Activated CD4-positive, alpha-beta memory T cell treated with anti-CD3 and anti-CD28 coated beads, Interleukin-2, amount 10 ng/mL, durations not matched to agents 7 days and 5 days (primary cell): ENCODE measurements at regions not wholly inside any gene's neighbourhood (a gene's known extent, or its start where the extent isn't known, plus 50 kb on each side); places are given as distances from the start of the nearest gene placed in this dataset.
"Not testable (repeated sequence)": the region's sequence is repeated elsewhere in the genome, so short reads cannot be mapped to it uniquely, and the experiment has no call there.

Source experiments
- CTCF ChIA-PET: fragments of 350-600 bp; sonication (Branson Sonifier 250); formaldehyde crosslinking; loops from one replicate; lab custom pipeline; 2021; ENCODE audit warnings: antibody characterized with exemption, inconsistent platforms; lab: Charles Lee
- POLR2A ChIA-PET: fragments of 350-600 bp; sonication (Branson Sonifier 250); formaldehyde crosslinking; loops from one replicate; lab custom pipeline; 2021; ENCODE audit warnings: antibody characterized with exemption; lab: Charles Lee
- DNase-seq: peaks from one replicate; pipeline ENCODE4 v3.0.0-alpha.2; 2020
- H3K27ac Mint-ChIP-seq: one replicate; pipeline ENCODE4 v1.8.0; 2021; ENCODE audit warnings: mild to moderate bottlenecking, mixed read lengths
- H3K27me3 Mint-ChIP-seq: one replicate; pipeline ENCODE4 v1.8.0; 2021; ENCODE audit warnings: mixed read lengths
- H3K36me3 Mint-ChIP-seq: one replicate; pipeline ENCODE4 v1.8.0; 2021; ENCODE audit warnings: low read depth, mixed read lengths
- H3K4me1 Mint-ChIP-seq: one replicate; pipeline ENCODE4 v1.8.0; 2021; ENCODE audit warnings: mixed read lengths
- H3K4me3 Mint-ChIP-seq: one replicate; pipeline ENCODE4 v1.8.0; 2021; ENCODE audit warnings: mild to moderate bottlenecking, mixed read lengths
- H3K9me3 Mint-ChIP-seq: one replicate; pipeline ENCODE4 v1.8.0; 2021; ENCODE audit warnings: mixed read lengths

DNA sequence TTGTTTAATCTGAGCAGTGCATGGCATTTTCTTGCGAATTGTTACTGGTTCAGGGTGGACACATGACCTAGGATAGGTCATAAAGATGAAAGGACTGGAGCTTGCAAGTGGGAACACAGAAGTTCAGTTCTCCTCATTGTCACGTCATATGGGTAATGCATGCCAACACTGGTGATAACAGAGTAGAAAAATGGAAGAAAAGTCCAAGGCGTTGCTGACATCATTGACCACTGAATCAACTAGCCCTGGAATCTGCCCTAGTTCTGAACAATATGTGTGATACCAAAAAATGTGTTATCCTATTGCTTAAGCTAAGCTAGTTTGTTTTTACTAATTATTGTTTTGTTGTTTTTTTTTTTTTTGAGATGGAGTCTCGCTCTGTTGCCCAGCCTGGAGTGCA, 234.2 kb upstream of the MAF start:
- Mint-ChIP-seq H3K36me3 (no peaks in the 10 kb centered on the region), H3K27ac (no peak overlapping the region), H3K4me3 (no peak overlapping the region), H3K27me3 (peaks cover 5% of the 10 kb centered on the region), H3K9me3 (no peaks in the 10 kb centered on the region), H3K4me1 (no peaks in the 10 kb centered on the region)
- DNase-seq, result no peak
- POLR2A ChIA-PET, result no interaction called here
- CTCF ChIA-PET, result no interaction called here

GRCh38 chr16:79834003-79834402, 233.5 kb upstream of the MAF start:
- H3K4me3 Mint-ChIP-seq, H3K27ac Mint-ChIP-seq, H3K9me3 Mint-ChIP-seq, POLR2A ChIA-PET, H3K36me3 Mint-ChIP-seq, H3K4me1 Mint-ChIP-seq, CTCF ChIA-PET, H3K27me3 Mint-ChIP-seq, DNase-seq: not testable (repeated sequence)

DNA sequence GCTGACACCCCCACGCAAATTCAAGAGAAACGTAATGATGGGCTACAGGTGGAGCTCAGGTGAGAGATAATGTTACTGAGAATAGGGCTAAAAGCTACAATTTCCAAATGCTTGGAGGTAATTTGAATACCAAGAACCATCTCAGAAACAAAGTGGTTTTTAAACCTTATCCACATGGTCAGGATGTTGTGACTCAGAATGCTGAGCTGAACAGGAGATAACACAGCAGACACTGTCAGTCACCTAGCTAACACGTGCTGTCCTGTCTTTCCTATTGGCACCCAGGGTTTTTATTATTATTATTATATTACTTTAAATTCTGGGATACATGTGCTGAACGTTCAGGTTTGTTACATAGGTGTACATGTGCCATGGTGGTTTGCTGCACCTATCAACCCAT, 233.0 kb upstream of the MAF start:
- CTCF ChIA-PET, result no interaction called here
- no peaks in the 10 kb centered on the region for H3K36me3 Mint-ChIP-seq
- no peak overlapping the region for H3K27ac Mint-ChIP-seq
- POLR2A ChIA-PET, result interaction anchor here (1.1 kb wide), 1 partner anchor 12 kb away, joined by 3 read pairs; no protein-coding TSS in a partner anchor
- peaks cover 9% of the 10 kb centered on the region for H3K27me3 Mint-ChIP-seq
- H3K4me1 Mint-ChIP-seq, result no peaks in the 10 kb centered on the region
- DNase-seq, result no peak
- H3K9me3 Mint-ChIP-seq, result no peaks in the 10 kb centered on the region
- no peak overlapping the region for H3K4me3 Mint-ChIP-seq

GRCh38 chr16:79826732-79827475, 226.4 kb upstream of the MAF start:
- POLR2A ChIA-PET, result no interaction called here
- CTCF ChIA-PET, result no interaction called here

DNA sequence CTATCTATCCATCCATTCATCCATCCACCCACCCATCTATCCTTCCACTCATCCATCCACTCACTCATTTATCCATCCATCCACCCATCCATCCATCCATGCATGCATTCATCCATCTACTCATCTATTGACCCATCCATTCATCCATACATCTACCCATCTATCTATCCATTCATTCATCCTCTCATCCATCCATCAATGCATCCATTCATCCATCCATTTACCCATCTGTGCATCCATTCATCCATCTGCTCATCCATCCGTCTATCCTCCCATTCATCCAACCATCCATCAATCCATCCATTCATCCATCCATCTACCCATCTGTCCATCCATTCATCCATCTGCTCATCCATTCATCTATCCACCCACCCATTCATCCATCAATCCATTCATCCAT, 224.5 kb upstream of the MAF start:
- no peak for DNase-seq
- H3K27ac Mint-ChIP-seq, result no peak overlapping the region
- H3K4me3 Mint-ChIP-seq, result no peak overlapping the region

More at GRCh38 chr16:79826732-79827475, 226.4 kb upstream of the MAF start:
- H3K4me1 Mint-ChIP-seq, result no peaks in the 10 kb centered on the region
- peaks cover 20% of the 10 kb centered on the region for H3K27me3 Mint-ChIP-seq
- DNase-seq, result no peak
- H3K27ac Mint-ChIP-seq, result no peak overlapping the region
- H3K4me3 Mint-ChIP-seq, result no peak overlapping the region
- H3K36me3 Mint-ChIP-seq, result no peaks in the 10 kb centered on the region
- no peaks in the 10 kb centered on the region for H3K9me3 Mint-ChIP-seq

GRCh38 chr16:79823639-79824038, 223.1 kb upstream of the MAF start:
- CTCF ChIA-PET, result no interaction called here
- Mint-ChIP-seq H3K27me3 (peaks cover 19% of the 10 kb centered on the region), H3K4me3 (no peak overlapping the region), H3K4me1 (no peaks in the 10 kb centered on the region), H3K27ac (no peak overlapping the region), H3K9me3 (no peaks in the 10 kb centered on the region), H3K36me3 (no peaks in the 10 kb centered on the region)
- POLR2A ChIA-PET, result no interaction called here
- no peak for DNase-seq

More for the DNA sequence above, 224.5 kb upstream of the MAF start:
- ChIA-PET CTCF (no interaction called here), POLR2A (no interaction called here)
- H3K36me3 Mint-ChIP-seq, result no peaks in the 10 kb centered on the region
- H3K9me3 Mint-ChIP-seq, result no peaks in the 10 kb centered on the region
- no peaks in the 10 kb centered on the region for H3K4me1 Mint-ChIP-seq
- peaks cover 21% of the 10 kb centered on the region for H3K27me3 Mint-ChIP-seq

GRCh38 chr16:79821911-79822310, 221.4 kb upstream of the MAF start:
- Mint-ChIP-seq H3K4me3 (no peak overlapping the region), H3K9me3 (no peaks in the 10 kb centered on the region), H3K27ac (no peak overlapping the region), H3K4me1 (no peaks in the 10 kb centered on the region), H3K27me3 (peaks cover 19% of the 10 kb centered on the region), H3K36me3 (no peaks in the 10 kb centered on the region)
- ChIA-PET POLR2A (no interaction called here), CTCF (no interaction called here)
- DNase-seq, result no peak

DNA sequence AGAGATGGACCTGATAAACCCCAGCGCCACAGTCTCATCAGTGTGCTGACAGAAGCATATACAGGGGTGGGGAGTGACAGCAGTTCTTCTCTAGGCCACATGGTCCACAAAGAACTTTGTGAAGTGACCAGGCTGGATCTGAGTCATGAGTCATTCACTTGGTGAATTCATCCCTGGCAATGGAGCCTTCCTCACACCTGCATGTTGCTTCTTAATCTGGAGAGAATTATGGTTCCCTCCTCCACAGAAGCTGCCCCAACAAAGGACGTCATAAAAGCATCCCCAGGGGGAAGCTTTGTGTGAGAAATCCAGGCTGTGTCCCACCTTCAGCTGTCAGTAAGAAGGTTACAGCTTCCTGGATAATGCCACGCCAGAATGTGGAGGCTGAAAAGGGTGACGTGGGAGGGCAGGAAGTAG, 215.6 kb upstream of the MAF start:
- no peak overlapping the region for H3K4me3 Mint-ChIP-seq
- no peak overlapping the region for H3K27ac Mint-ChIP-seq
- H3K4me1 Mint-ChIP-seq, result no peaks in the 10 kb centered on the region

DNA sequence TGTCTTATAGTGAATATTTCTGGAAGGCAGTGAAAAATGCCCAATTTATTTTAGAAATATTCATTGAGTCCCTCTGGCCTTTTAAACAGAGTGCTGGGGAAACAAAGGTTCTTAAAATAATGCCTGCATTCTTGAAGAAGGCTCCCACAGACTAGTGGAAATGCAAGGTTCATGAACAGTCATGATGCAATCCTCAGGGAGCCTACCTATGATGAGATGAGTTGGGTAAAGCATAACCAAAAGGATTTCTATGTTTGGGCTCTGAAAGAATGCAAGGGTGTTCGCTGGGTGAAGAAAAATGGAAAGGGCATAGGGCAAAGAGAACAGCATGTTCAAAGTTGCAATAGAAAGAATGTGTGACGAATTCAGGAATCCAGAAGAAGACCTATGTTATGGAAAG, 214.5 kb upstream of the MAF start:
- no peaks in the 10 kb centered on the region for H3K4me1 Mint-ChIP-seq
- no peak for DNase-seq
- no peak overlapping the region for H3K4me3 Mint-ChIP-seq
- no peak overlapping the region for H3K27ac Mint-ChIP-seq
- peaks cover 22% of the 10 kb centered on the region for H3K27me3 Mint-ChIP-seq
- H3K36me3 Mint-ChIP-seq, result no peaks in the 10 kb centered on the region
- CTCF ChIA-PET, result no interaction called here
- POLR2A ChIA-PET, result no interaction called here
- H3K9me3 Mint-ChIP-seq, result peaks cover 3% of the 10 kb centered on the region

More for the DNA sequence above, 215.6 kb upstream of the MAF start:
- peaks cover 21% of the 10 kb centered on the region for H3K27me3 Mint-ChIP-seq
- ChIA-PET CTCF (no interaction called here), POLR2A (no interaction called here)
- no peak for DNase-seq
- H3K9me3 Mint-ChIP-seq, result no peaks in the 10 kb centered on the region
- H3K36me3 Mint-ChIP-seq, result no peaks in the 10 kb centered on the region

- Mint-ChIP-seq H3K36me3 (no peaks in the 10 kb centered on the region), H3K4me3 (no peak overlapping the region), H3K27me3 (peaks cover 24% of the 10 kb centered on the region), H3K4me1 (no peaks in the 10 kb centered on the region), H3K9me3 (peaks cover 4% of the 10 kb centered on the region), H3K27ac (no peak overlapping the region)
- POLR2A ChIA-PET, result no interaction called here
- DNase-seq, result no peak
- CTCF ChIA-PET, result no interaction called here
These were observed 213.6 kb upstream of the MAF start for GRCh38 chr16:79814124-79814523.

DNA sequence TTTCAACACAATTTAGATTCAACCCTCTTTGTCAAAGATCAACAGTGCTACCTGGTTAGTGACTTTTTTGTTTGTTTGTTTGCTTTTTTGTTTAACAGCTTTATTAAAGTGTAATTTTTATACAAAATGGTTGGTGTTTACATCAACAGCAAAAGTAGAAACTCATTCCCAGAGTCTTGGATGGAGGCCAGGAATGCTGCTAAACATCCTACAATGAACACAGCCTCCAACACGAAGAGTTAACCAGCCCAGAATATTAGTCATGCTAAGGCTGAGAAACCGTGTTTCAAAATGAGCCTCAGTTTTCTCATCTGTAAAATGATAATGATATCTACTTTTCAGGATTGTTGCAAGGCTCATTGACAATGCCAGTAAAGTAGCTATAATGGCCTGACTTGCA, 211.0 kb upstream of the MAF start:
- Mint-ChIP-seq H3K36me3 (no peaks in the 10 kb centered on the region), H3K27me3 (peaks cover 35% of the 10 kb centered on the region), H3K9me3 (peaks cover 4% of the 10 kb centered on the region), H3K4me3 (no peak overlapping the region), H3K27ac (no peak overlapping the region), H3K4me1 (no peaks in the 10 kb centered on the region)
- no peak for DNase-seq
- POLR2A ChIA-PET, result no interaction called here
- CTCF ChIA-PET, result no interaction called here

DNA sequence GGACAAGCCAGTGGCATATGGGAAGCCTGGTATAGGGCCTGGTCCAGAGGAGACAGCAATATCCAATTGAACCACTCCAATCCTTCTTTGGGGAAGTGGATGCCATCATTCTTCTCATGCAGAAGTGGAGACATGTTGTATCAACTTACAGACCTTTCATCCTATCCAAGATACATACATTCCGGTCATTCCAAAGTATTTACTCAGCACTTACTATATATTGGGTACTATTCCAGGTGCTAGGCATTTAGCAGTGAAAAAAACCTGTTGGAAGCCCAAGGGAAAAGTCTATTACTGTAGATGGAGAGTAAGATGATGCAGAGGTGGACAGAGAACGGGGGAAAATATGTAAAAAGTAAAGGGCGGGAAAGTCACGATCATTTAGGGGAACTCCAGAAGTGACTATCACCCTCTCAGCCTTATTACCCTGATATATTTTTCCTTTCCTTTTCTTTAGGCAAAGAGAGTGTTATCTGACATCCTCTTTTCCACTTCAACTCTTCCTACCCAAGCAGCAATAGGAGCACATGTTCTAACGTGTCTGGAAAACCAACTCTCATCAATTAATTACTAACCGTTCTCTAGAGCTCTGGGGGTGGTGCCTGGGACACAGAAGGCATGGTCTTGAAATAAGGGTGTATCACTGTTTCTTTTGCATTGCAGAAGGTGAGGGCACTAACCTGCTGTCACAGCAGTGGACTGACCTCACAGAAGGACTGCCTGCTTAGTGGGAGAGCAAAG, 210.1 kb upstream of the MAF start:
- no peak overlapping the region for H3K4me3 Mint-ChIP-seq
- peaks cover 38% of the 10 kb centered on the region for H3K27me3 Mint-ChIP-seq
- POLR2A ChIA-PET, result no interaction called here

DNA sequence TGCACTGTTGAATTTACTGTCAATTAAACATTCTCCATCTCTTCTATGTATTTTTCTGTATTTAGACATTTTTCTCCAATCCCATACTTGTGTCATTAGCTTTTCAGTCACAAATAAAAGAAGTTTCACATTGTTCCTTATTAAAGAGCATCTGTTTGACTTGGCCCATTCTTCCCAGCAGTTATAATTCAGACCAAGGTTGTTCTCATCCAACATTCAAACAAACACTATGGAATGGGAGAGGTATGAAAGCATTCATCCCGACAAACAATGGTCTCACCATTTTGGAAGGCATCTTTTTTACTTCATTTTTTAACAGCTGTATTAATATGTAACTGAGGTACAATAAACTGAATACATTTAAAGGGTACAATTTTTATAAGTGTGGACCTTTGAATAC, 208.8 kb upstream of the MAF start:
- no peaks in the 10 kb centered on the region for H3K36me3 Mint-ChIP-seq
- no peak overlapping the region for H3K27ac Mint-ChIP-seq
- POLR2A ChIA-PET, result no interaction called here
- no peak overlapping the region for H3K4me3 Mint-ChIP-seq
- H3K4me1 Mint-ChIP-seq, result no peaks in the 10 kb centered on the region
- CTCF ChIA-PET, result no interaction called here
- H3K9me3 Mint-ChIP-seq, result peaks cover 4% of the 10 kb centered on the region
- peaks cover 41% of the 10 kb centered on the region for H3K27me3 Mint-ChIP-seq
- DNase-seq, result no peak

More for the DNA sequence above, 210.1 kb upstream of the MAF start:
- Mint-ChIP-seq H3K9me3 (peaks cover 4% of the 10 kb centered on the region), H3K36me3 (no peaks in the 10 kb centered on the region), H3K27ac (no peak overlapping the region), H3K4me1 (no peaks in the 10 kb centered on the region)
- CTCF ChIA-PET, result no interaction called here
- no peak for DNase-seq

DNA sequence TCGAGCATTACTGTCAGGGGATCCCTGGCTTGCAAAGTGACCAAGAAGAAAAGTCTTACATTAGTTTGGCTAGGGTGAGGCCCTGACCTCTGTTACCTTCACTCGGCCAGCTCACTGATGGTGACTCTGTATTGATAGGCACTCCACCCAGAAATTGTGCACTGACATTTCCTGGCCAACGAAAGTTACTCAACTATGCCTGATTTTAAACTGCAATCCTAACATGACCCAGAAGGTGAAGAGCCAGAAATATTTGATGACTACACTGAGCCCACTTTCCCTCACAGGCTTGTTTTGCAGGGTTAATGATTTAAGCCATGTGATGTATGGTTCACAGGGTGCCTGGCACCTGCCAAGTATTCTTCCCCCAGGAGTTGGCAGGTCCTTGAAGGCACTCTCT, 208.2 kb upstream of the MAF start:
- Mint-ChIP-seq H3K27me3 (peaks cover 45% of the 10 kb centered on the region), H3K36me3 (no peaks in the 10 kb centered on the region), H3K9me3 (peaks cover 4% of the 10 kb centered on the region), H3K4me3 (no peak overlapping the region), H3K27ac (no peak overlapping the region), H3K4me1 (no peaks in the 10 kb centered on the region)
- DNase-seq, result no peak
- ChIA-PET POLR2A (no interaction called here), CTCF (no interaction called here)
